Suprapubic skin (tissue), 4 donors: ENCODE measurements at regions not wholly inside any gene's neighbourhood (a gene's known extent, or its start where the extent isn't known, plus 50 kb on each side); places are given as distances from the start of the nearest gene placed in this dataset.

Experiments used
- DNase-seq, 2 donors: peaks; one replicate each; pipeline ENCODE4 v3.0.0-alpha.2; 2019; ENCODE audit warnings: low spot score in 2 of 2
- H3K27ac ChIP-seq: fragments of 200-600 bp; sonication (generic); one replicate; pipeline ENCODE4 v1.5.1; 2019
- H3K27me3 ChIP-seq: fragments of 200-600 bp; sonication (generic); one replicate; pipeline ENCODE4 v1.5.1; 2019
- H3K36me3 ChIP-seq: fragments of 200-600 bp; sonication (generic); one replicate; pipeline ENCODE4 v1.5.1; 2019
- H3K4me1 ChIP-seq: fragments of 200-600 bp; sonication (generic); one replicate; pipeline ENCODE4 v1.5.1; 2019
- H3K4me3 ChIP-seq: fragments of 200-600 bp; sonication (generic); one replicate; pipeline ENCODE4 v1.5.1; 2019; ENCODE audit warnings: mild to moderate bottlenecking
- H3K9me3 ChIP-seq: fragments of 200-600 bp; sonication (generic); one replicate; pipeline ENCODE4 v1.5.1; 2019
- EP300 ChIP-seq: sonication (generic); formaldehyde crosslinking; IDR thresholded peaks from one replicate; pipeline ENCODE4 v1.6.1; 2017; ENCODE audit warnings: antibody characterized with exemption
- POLR2A ChIP-seq, 2 donors: fragments of 450-650 bp; IDR thresholded peaks; one replicate each; pipeline ENCODE4 v1.6.1; 2017; ENCODE audit warnings: antibody characterized with exemption in 2 of 2, mild to moderate bottlenecking in 2 of 2, moderate library complexity in 2 of 2
- POLR2AphosphoS5 ChIP-seq, 3 donors: sonication (generic); formaldehyde crosslinking; IDR thresholded peaks; one replicate each; pipeline ENCODE4 v1.6.1; 2017; ENCODE audit warnings: antibody characterized with exemption in 3 of 3
- WGBS: methylation state at CpG from one replicate; pipeline ENCODE4 v1.1.5; 2018; 5-methylcytosine and 5-hydroxymethylcytosine counted together
- TF ChIP-seq, protein P1 (sequence below), 2 donors: fragments of 200-600 bp in 1 of 2; fragments of 450-650 bp in 1 of 2; sonication (generic) in 1 of 2; IDR thresholded peaks; one replicate each; pipeline ENCODE4 v1.5.1; 2016 to 2019; ENCODE audit warnings: antibody characterized with exemption in 2 of 2, mild to moderate bottlenecking in 1 of 2, moderate library complexity in 1 of 2

DNA sequence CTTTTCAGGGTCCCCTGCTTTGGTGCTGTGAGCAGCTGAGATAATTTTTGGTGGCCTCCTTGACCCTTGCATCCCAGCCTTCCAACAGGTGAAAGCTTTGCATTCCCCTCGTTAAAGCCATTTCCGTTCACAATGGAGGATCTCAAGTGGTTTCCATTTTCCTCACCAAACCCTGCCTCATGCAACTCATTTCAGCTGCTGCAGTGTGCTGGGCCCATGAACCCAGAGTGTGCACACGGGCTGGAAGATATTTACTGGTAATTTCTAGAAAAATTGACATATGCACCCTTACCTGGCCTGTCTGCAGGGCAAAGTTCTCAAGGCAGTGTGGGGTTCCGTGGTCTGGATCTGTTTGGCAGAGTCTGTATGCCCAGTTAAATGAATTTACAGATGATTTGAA lies 246.8 kb upstream of the HS6ST1 start:
- Histone ChIP-seq H3K36me3 (no peaks in the 10 kb centered on the region), H3K27me3 (no peaks in the 10 kb centered on the region), H3K4me3 (no peak overlapping the region), H3K9me3 (no peaks in the 10 kb centered on the region), H3K4me1 (peaks cover 14% of the 10 kb centered on the region), H3K27ac (no peak overlapping the region)
- WGBS: 91% methylated on average over 4 of the region's 4 CpGs
- DNase-seq: no peak
- TF ChIP-seq, protein P1, sequence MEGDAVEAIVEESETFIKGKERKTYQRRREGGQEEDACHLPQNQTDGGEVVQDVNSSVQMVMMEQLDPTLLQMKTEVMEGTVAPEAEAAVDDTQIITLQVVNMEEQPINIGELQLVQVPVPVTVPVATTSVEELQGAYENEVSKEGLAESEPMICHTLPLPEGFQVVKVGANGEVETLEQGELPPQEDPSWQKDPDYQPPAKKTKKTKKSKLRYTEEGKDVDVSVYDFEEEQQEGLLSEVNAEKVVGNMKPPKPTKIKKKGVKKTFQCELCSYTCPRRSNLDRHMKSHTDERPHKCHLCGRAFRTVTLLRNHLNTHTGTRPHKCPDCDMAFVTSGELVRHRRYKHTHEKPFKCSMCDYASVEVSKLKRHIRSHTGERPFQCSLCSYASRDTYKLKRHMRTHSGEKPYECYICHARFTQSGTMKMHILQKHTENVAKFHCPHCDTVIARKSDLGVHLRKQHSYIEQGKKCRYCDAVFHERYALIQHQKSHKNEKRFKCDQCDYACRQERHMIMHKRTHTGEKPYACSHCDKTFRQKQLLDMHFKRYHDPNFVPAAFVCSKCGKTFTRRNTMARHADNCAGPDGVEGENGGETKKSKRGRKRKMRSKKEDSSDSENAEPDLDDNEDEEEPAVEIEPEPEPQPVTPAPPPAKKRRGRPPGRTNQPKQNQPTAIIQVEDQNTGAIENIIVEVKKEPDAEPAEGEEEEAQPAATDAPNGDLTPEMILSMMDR (IDR thresholded peaks at IDR 0.05): no peak

DNA sequence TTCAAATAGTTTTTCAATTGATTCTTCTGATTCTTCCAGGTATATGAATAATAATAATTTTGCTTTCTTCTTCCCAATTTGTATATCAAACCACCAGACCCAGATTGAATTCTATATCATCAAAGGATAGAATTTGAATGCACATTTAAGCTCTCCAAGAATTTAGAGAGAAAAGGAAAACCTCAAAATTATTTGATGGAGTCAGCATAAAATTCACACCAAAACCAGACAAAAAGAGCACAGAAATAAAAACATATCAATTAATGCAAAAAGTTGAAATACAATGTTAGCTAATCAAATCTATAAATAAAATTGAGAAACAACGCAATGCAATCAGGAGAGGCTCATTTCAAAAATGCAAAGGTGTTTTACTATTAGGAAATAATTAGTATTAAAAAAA lies 248.0 kb upstream of the HS6ST1 start:
- Histone ChIP-seq H3K27me3 (no peaks in the 10 kb centered on the region), H3K4me3 (no peak overlapping the region), H3K27ac (no peak overlapping the region), H3K36me3 (no peaks in the 10 kb centered on the region), H3K4me1 (peaks cover 14% of the 10 kb centered on the region), H3K9me3 (no peaks in the 10 kb centered on the region)
- no peak for DNase-seq
- 90% methylated on average over 1 of the region's 1 CpG for WGBS
- TF ChIP-seq, protein P1 (IDR thresholded peaks at IDR 0.05): no peak
- TF ChIP-seq EP300: no peak
- TF ChIP-seq POLR2A (IDR thresholded peaks at IDR 0.05): no peak
- no peak for TF ChIP-seq POLR2AphosphoS5 (IDR thresholded peaks at IDR 0.05)

DNA sequence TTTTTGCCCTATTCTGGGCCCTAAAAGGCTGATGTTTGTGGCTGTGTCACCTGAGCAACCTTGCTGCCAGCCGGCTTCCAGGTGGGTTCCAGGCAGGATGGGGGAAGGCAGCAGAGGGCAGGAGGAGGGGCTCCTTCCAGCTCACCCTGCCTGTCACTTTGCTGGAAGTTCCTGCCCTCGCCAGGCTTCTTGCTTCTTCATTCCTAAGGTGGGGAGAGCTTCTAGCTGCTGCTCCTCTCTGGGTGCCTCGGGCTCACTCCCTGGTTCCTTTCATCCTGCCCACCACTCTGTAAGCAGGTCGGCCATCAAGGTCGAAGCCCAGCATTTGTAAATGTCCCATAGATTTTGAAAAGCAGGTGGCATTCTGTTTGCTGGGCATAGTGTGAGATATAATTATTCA lies 249.4 kb upstream of the HS6ST1 start:
- Histone ChIP-seq H3K4me3 (no peak overlapping the region), H3K4me1 (peaks cover 8% of the 10 kb centered on the region), H3K36me3 (no peaks in the 10 kb centered on the region), H3K9me3 (no peaks in the 10 kb centered on the region), H3K27me3 (no peaks in the 10 kb centered on the region), H3K27ac (no peak overlapping the region)
- TF ChIP-seq POLR2A (IDR thresholded peaks at IDR 0.05): no peak
- TF ChIP-seq, protein P1 (IDR thresholded peaks at IDR 0.05): no peak
- TF ChIP-seq POLR2AphosphoS5 (IDR thresholded peaks at IDR 0.05): no peak
- peak in 1 of 2 donors; percentile 50 for DNase-seq
- WGBS: 85% methylated on average over 5 of the region's 5 CpGs

DNA sequence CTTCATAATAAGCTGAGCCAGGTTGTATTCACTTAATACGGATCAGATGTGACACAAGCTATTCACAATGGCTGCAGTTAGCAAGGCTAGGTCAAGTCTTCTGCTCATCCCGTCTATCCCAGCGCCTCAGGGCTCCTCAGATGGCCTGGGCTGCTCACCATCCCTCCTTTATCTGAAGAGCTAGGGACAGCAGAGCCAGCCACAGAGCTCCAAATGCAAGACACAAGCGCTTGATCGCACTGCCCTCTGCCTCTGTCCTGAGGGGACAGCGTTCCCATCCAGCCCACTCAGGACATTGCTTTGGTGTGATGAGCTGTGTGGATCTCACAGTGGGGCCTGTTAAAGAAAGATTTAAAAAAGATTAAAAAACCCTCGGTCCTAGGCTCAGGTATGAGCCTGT lies 254.4 kb upstream of the HS6ST1 start:
- 92% methylated on average over 7 of the region's 7 CpGs for WGBS
- TF ChIP-seq POLR2AphosphoS5 (IDR thresholded peaks at IDR 0.05) (no peak), EP300 (no peak), POLR2A (IDR thresholded peaks at IDR 0.05) (no peak)
- TF ChIP-seq, protein P1 (IDR thresholded peaks at IDR 0.05): no peak
- Histone ChIP-seq H3K27ac (no peak overlapping the region), H3K27me3 (no peaks in the 10 kb centered on the region), H3K4me3 (no peak overlapping the region), H3K36me3 (no peaks in the 10 kb centered on the region), H3K4me1 (no peaks in the 10 kb centered on the region), H3K9me3 (no peaks in the 10 kb centered on the region)
- DNase-seq: peak in 1 of 2 donors; percentile 67

DNA sequence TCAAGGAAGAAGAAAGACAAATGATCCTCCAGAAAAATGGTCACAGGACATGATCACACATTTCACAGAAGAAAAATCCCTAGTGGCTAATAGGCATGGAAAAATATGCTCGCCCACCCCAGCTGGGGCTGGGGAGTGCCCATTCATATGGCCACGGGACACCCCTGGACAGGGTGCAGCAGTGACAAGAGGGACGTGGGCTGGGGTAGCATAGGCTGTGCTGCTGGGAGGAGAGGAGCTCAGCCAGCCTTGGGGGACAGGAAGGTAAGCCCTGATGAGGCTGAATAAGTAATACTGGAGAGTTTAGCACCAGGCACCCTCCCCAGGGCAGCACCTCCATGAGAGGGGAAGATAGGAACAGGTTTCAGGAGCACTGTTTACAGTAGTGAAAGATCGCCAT lies 254.9 kb upstream of the HS6ST1 start:
- H3K4me1 ChIP-seq: no peaks in the 10 kb centered on the region
- H3K27ac ChIP-seq: no peak overlapping the region
- H3K36me3 ChIP-seq: no peaks in the 10 kb centered on the region
- WGBS: 83% methylated on average over 4 of the region's 4 CpGs
- TF ChIP-seq, protein P1 (IDR thresholded peaks at IDR 0.05): no peak
- TF ChIP-seq EP300: no peak
- TF ChIP-seq POLR2A (IDR thresholded peaks at IDR 0.05): no peak
- TF ChIP-seq POLR2AphosphoS5 (IDR thresholded peaks at IDR 0.05): no peak
- no peaks in the 10 kb centered on the region for H3K9me3 ChIP-seq
- DNase-seq: peak in 1 of 2 donors; percentile 65
- no peaks in the 10 kb centered on the region for H3K27me3 ChIP-seq
- H3K4me3 ChIP-seq: no peak overlapping the region
